HCT116 (cell line): ENCODE measurements at regions not wholly inside any gene's neighbourhood (a gene's known extent, or its start where the extent isn't known, plus 50 kb on each side); places are given as distances from the start of the nearest gene placed in this dataset.

Experiments used
- ATAC-seq: fragments of 200-7000 bp; cut with Tn5 transposase; 2 replicates; pipeline ENCODE4 v1.9.1; 2020; ENCODE audit warnings: mild to moderate bottlenecking, moderate library complexity
- BruUV-seq: library from RNA; stranded (reverse); fragments of 400-500 nt; replicated peaks from 2 replicates; lab custom pipeline; 2021; lab: Mats Ljungman, UMichigan
- CTCF ChIA-PET: fragments of 300-600 bp; sonication (Branson Sonifier 250); formaldehyde crosslinking; loops from one replicate; lab custom pipeline; 2021; ENCODE audit warnings: antibody characterized with exemption; lab: Charles Lee
- POLR2A ChIA-PET: fragments of 300-600, 350-600 bp; sonication (Branson Sonifier 250); formaldehyde crosslinking; loops from one replicate; lab custom pipeline; 2021; ENCODE audit warnings: antibody characterized with exemption; lab: Charles Lee
- RAD21 ChIA-PET, 2 experiments: fragments of 300-600 bp; sonication (Branson Sonifier 250); formaldehyde crosslinking; loops; one replicate each; lab custom pipeline; 2023; ENCODE audit warnings: low total read pairs in 2 of 2; ENCODE audit not compliant: uncharacterized antibody in 2 of 2, unreplicated experiment in 2 of 2, low non-redundant PET in 1 of 2; lab: Charles Lee
- DNase-seq: peaks from one replicate; pipeline ENCODE4 v3.0.0-alpha.2; 2010; ENCODE audit warnings: low read depth, low spot score
- H2AFZ ChIP-seq: fragments of 200-600 bp; shearing (Covaris generic), sonication (generic); 2 replicates; pipeline ENCODE4 v1.6.1; 2017; ENCODE audit warnings: low read depth, mixed run types, mixed read lengths, antibody characterized with exemption, low read length; ENCODE audit not compliant: poor library complexity, severe bottlenecking
- H3K27ac ChIP-seq: 2 replicates; pipeline ENCODE4 v1.5.1; 2012; ENCODE audit warnings: low read depth, low read length
- H3K27me3 ChIP-seq: fragments of 200-600 bp; sonication (generic); 2 replicates; pipeline ENCODE4 v1.6.1; 2016; ENCODE audit warnings: mixed run types, low read length, mixed read lengths; ENCODE audit not compliant: insufficient read depth
- H3K36me3 ChIP-seq, 2 experiments: fragments of 200-500 bp in 1 of 2; fragments of 200-600 bp in 1 of 2; sonication (Bioruptor generic) in 1 of 2; sonication (generic) in 1 of 2; 2 replicates each; pipeline versions ENCODE4 v1.5.1 to v1.6.1; 2014 to 2016; ENCODE audit warnings: low read length in 2 of 2, inconsistent platforms in 1 of 2, mixed read lengths in 1 of 2, mixed run types in 1 of 2; ENCODE audit not compliant: insufficient read depth in 2 of 2, control insufficient read depth in 1 of 2
- H3K4me1 ChIP-seq, 2 experiments: fragments of 200-600 bp in 1 of 2; sonication (generic) in 1 of 2; 2 replicates each; pipeline versions ENCODE4 v1.5.1 to v1.6.1; 2012 to 2017; ENCODE audit warnings: low read length in 2 of 2, inconsistent platforms in 1 of 2, mild to moderate bottlenecking in 1 of 2, mixed read lengths in 1 of 2, mixed run types in 1 of 2, moderate library complexity in 1 of 2; ENCODE audit not compliant: insufficient read depth in 2 of 2, control insufficient read depth in 1 of 2
- H3K4me2 ChIP-seq: fragments of 200-600 bp; sonication (generic); 2 replicates; pipeline ENCODE4 v1.6.1; 2017; ENCODE audit warnings: mixed run types, low read length, mixed read lengths
- H3K4me3 ChIP-seq, 2 experiments: fragments of 200-600 bp in 1 of 2; sonication (generic) in 1 of 2; replicated peaks in 1 of 2; 2 replicates each; pipeline ENCODE4 v1.5.1; 2011 to 2016; ENCODE audit warnings: low read length in 2 of 2, control low read depth in 1 of 2, low read depth in 1 of 2, mild to moderate bottlenecking in 1 of 2, mixed read lengths in 1 of 2, mixed run types in 1 of 2
- H3K79me2 ChIP-seq: fragments of 200-600 bp; sonication (generic); 2 replicates; pipeline ENCODE4 v1.6.1; 2017; ENCODE audit warnings: mild to moderate bottlenecking, mixed run types, low read length, moderate library complexity, mixed read lengths; ENCODE audit not compliant: insufficient read depth
- H3K9ac ChIP-seq: fragments of 200-600 bp; sonication (generic); 2 replicates; pipeline ENCODE4 v1.6.1; 2016; ENCODE audit warnings: low read length, mixed read lengths
- H3K9me2 ChIP-seq: fragments of 200-600 bp; sonication (generic), shearing (Covaris generic); 2 replicates; pipeline ENCODE4 v1.6.1; 2017; ENCODE audit warnings: mixed run types, mild to moderate bottlenecking, moderate library complexity; ENCODE audit not compliant: insufficient read depth
- H3K9me3 ChIP-seq, 2 experiments: fragments of 200-500 bp in 1 of 2; fragments of 200-600 bp in 1 of 2; sonication (Bioruptor generic) in 1 of 2; sonication (generic) in 1 of 2; 2 replicates each; pipeline ENCODE4 v1.6.1; 2014 to 2017; ENCODE audit warnings: low read length in 2 of 2, mixed read lengths in 2 of 2, inconsistent platforms in 1 of 2, low read depth in 1 of 2, mild to moderate bottlenecking in 1 of 2, mixed run types in 1 of 2, moderate library complexity in 1 of 2; ENCODE audit not compliant: control insufficient read depth in 1 of 2, insufficient read depth in 1 of 2
- H4K20me1 ChIP-seq: fragments of 200-600 bp; sonication (generic), shearing (Covaris generic); 2 replicates; pipeline ENCODE4 v1.6.1; 2017; ENCODE audit warnings: mixed run types, mild to moderate bottlenecking, moderate library complexity; ENCODE audit not compliant: insufficient read depth
- ATF3 ChIP-seq: IDR thresholded peaks from 2 replicates; pipeline ENCODE4 v1.6.1; 2012
- CBX3 ChIP-seq: IDR thresholded peaks from 2 replicates; pipeline ENCODE4 v1.6.1; 2012; ENCODE audit warnings: low read depth
- CEBPB ChIP-seq: IDR thresholded peaks from 2 replicates; pipeline ENCODE4 v1.6.1; 2012; ENCODE audit warnings: low read depth
- EGR1 ChIP-seq: IDR thresholded peaks from 2 replicates; pipeline ENCODE4 v1.6.1; 2012; ENCODE audit warnings: low read depth
- EZH2 ChIP-seq: fragments of 200-600 bp; sonication (generic); IDR thresholded peaks from 2 replicates; pipeline ENCODE4 v1.6.1; 2017; ENCODE audit warnings: antibody characterized with exemption, mixed run types
- EZH2phosphoT487 ChIP-seq: fragments of 200-600 bp; IDR thresholded peaks from 2 replicates; pipeline ENCODE4 v1.6.1; 2018; ENCODE audit warnings: antibody characterized with exemption, borderline replicate concordance
- FOSL1 ChIP-seq: IDR thresholded peaks from 2 replicates; pipeline ENCODE4 v1.6.1; 2012; ENCODE audit warnings: low read depth
- JUND ChIP-seq: IDR thresholded peaks from 2 replicates; pipeline ENCODE4 v1.6.1; 2012
- POLR2A ChIP-seq: IDR thresholded peaks from 2 replicates; pipeline ENCODE4 v1.7.0; 2011; ENCODE audit warnings: borderline replicate concordance; ENCODE audit not compliant: insufficient read depth, insufficient read length; ENCODE audit errors: extremely low read depth
- RAD21 ChIP-seq: IDR thresholded peaks from 2 replicates; pipeline ENCODE4 v1.6.1; 2012; ENCODE audit warnings: low read depth, mild to moderate bottlenecking
- SIN3A ChIP-seq: IDR thresholded peaks from 2 replicates; pipeline ENCODE4 v1.6.1; 2012; ENCODE audit warnings: low read depth
- SP1 ChIP-seq: IDR thresholded peaks from 2 replicates; pipeline ENCODE4 v1.6.1; 2012; ENCODE audit warnings: low read depth
- SRF ChIP-seq: IDR thresholded peaks from 2 replicates; pipeline ENCODE4 v1.6.1; 2012; ENCODE audit warnings: low read depth
- TCF7L2 ChIP-seq: IDR thresholded peaks from 2 replicates; pipeline ENCODE4 v1.7.0; 2011; ENCODE audit warnings: borderline replicate concordance, inconsistent platforms; ENCODE audit not compliant: insufficient read depth, insufficient read length; ENCODE audit errors: extremely low read depth
- YY1 ChIP-seq: IDR thresholded peaks from 2 replicates; pipeline ENCODE4 v1.6.1; 2011; ENCODE audit warnings: low read length, low read depth, moderate library complexity, mild to moderate bottlenecking; ENCODE audit not compliant: insufficient replicate concordance; ENCODE audit errors: extremely low read depth
- ZBTB33 ChIP-seq: IDR thresholded peaks from 2 replicates; pipeline ENCODE4 v1.6.1; 2011; ENCODE audit warnings: mild to moderate bottlenecking, low read length, moderate library complexity; ENCODE audit not compliant: insufficient replicate concordance; ENCODE audit errors: extremely low read depth
- intact Hi-C: fragments of 100-400 bp; cut with micrococcal nuclease; formaldehyde crosslinking; loops from 2 replicates; pipeline ENCODE4 v1.10.0; 2022
- TF ChIP-seq, protein P1 (sequence below), 3 experiments: fragments of 200-600 bp in 1 of 3; sonication (generic) in 1 of 3; IDR thresholded peaks in 2 of 3; conservative IDR thresholded peaks in 1 of 3; 2 replicates each; pipeline ENCODE4 v1.5.1; 2012 to 2017; ENCODE audit warnings: low read depth in 2 of 3, low read length in 2 of 3, antibody characterized with exemption in 1 of 3, borderline replicate concordance in 1 of 3, control low read depth in 1 of 3, mild to moderate bottlenecking in 1 of 3, mixed read lengths in 1 of 3, mixed run types in 1 of 3, moderate library complexity in 1 of 3; ENCODE audit not compliant: insufficient read depth in 1 of 3
- TF ChIP-seq, protein P2 (sequence below): IDR thresholded peaks from 2 replicates; pipeline ENCODE4 v1.6.1; 2012; ENCODE audit warnings: low read depth
- TF ChIP-seq, protein P3 (sequence below): IDR thresholded peaks from 2 replicates; pipeline ENCODE4 v1.6.1; 2012

DNA sequence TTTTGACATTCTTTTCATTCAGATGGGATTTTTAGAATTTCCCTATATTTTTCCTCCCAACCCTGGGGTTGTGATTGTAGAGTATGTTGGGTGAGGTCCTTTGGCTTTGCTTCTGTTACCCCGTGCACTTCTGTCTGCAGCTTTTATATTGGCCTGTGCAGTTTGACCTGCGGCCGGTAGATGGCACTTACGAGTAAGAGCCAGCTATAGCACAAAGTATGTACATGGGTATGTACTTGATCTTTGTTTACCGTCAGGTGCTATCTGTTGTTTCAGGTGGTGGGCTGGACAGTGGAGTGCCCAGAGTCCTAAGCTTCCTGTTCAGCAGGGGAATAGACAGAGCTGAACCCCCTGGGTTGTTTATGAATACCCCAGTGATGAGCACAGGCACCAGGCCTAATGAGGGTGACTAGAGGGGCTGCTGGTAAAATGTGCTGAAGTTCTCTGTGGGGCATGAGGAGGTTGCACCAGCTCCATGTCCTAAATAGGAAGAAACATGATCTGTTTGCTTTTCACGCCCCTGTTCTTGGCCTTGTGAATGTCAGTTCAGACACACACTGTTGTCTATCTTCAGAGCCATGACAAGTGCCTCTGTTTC, 58.9 kb upstream of the THUMPD2 start:
- no peaks in the 10 kb centered on the region for H3K36me3 ChIP-seq
- ChIA-PET RAD21 (no interaction called here), CTCF (interaction anchor here (0.6 to 1.3 kb wide), 5 partner anchors 9 to 411 kb away, joined by 3 to 5 read pairs (median 3); no protein-coding TSS in a partner anchor), POLR2A (no interaction called here)
- ATAC-seq (peak; percentile 98), DNase-seq (peak; percentile 21)
- no peak overlapping the region for H3K27ac ChIP-seq
- BruUV-seq = no TSS peak
- no peaks in the 10 kb centered on the region for H4K20me1 ChIP-seq
- intact Hi-C loops = loop anchor here (10.0 kb wide), 1 partner anchor 1947 kb away; no protein-coding TSS in a partner anchor
- H3K27me3 ChIP-seq = no peaks in the 10 kb centered on the region
- H2AFZ ChIP-seq = peak overlapping the region; percentile 7
- H3K9me2 ChIP-seq = no peaks in the 10 kb centered on the region
- H3K9ac ChIP-seq = no peak overlapping the region
- no peak overlapping the region for H3K4me2 ChIP-seq
- H3K9me3 ChIP-seq = no peaks in the 10 kb centered on the region; a peak in 1 of 4 replicates
- no peaks in the 10 kb centered on the region for H3K4me1 ChIP-seq
- TF ChIP-seq JUND (no peak), EGR1 (no peak), FOSL1 (no peak), CEBPB (no peak), EZH2phosphoT487 (no peak), SIN3A (no peak), EZH2 (no peak), POLR2A (no peak), YY1 (no peak), TCF7L2 (no peak), CBX3 (peak; percentile 22; the same call in 1 of the 2 replicates), ATF3 (no peak), SRF (no peak), SP1 (0 out of 2 replicates have a peak, but pooled peaks have one; percentile 4), RAD21 (peak; percentile 68), ZBTB33 (no peak)
- TF ChIP-seq, protein P1, sequence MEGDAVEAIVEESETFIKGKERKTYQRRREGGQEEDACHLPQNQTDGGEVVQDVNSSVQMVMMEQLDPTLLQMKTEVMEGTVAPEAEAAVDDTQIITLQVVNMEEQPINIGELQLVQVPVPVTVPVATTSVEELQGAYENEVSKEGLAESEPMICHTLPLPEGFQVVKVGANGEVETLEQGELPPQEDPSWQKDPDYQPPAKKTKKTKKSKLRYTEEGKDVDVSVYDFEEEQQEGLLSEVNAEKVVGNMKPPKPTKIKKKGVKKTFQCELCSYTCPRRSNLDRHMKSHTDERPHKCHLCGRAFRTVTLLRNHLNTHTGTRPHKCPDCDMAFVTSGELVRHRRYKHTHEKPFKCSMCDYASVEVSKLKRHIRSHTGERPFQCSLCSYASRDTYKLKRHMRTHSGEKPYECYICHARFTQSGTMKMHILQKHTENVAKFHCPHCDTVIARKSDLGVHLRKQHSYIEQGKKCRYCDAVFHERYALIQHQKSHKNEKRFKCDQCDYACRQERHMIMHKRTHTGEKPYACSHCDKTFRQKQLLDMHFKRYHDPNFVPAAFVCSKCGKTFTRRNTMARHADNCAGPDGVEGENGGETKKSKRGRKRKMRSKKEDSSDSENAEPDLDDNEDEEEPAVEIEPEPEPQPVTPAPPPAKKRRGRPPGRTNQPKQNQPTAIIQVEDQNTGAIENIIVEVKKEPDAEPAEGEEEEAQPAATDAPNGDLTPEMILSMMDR (IDR thresholded peaks at IDR 0.05 in 2 of 3, conservative IDR thresholded peaks at IDR 0.05 in 1 of 3; ENCODE audit: borderline replicate concordance in 1 of 3, insufficient read depth in 1 of 3, low read depth in 2 of 3, low read length in 2 of 3) = peak; percentile 38 to 97 (median 95); a peak in 5 of 6 replicates
- TF ChIP-seq, protein P2, sequence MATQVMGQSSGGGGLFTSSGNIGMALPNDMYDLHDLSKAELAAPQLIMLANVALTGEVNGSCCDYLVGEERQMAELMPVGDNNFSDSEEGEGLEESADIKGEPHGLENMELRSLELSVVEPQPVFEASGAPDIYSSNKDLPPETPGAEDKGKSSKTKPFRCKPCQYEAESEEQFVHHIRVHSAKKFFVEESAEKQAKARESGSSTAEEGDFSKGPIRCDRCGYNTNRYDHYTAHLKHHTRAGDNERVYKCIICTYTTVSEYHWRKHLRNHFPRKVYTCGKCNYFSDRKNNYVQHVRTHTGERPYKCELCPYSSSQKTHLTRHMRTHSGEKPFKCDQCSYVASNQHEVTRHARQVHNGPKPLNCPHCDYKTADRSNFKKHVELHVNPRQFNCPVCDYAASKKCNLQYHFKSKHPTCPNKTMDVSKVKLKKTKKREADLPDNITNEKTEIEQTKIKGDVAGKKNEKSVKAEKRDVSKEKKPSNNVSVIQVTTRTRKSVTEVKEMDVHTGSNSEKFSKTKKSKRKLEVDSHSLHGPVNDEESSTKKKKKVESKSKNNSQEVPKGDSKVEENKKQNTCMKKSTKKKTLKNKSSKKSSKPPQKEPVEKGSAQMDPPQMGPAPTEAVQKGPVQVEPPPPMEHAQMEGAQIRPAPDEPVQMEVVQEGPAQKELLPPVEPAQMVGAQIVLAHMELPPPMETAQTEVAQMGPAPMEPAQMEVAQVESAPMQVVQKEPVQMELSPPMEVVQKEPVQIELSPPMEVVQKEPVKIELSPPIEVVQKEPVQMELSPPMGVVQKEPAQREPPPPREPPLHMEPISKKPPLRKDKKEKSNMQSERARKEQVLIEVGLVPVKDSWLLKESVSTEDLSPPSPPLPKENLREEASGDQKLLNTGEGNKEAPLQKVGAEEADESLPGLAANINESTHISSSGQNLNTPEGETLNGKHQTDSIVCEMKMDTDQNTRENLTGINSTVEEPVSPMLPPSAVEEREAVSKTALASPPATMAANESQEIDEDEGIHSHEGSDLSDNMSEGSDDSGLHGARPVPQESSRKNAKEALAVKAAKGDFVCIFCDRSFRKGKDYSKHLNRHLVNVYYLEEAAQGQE = no peak
- TF ChIP-seq, protein P3, sequence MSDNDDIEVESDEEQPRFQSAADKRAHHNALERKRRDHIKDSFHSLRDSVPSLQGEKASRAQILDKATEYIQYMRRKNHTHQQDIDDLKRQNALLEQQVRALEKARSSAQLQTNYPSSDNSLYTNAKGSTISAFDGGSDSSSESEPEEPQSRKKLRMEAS = no peak
- TF ChIP-seq, all 23 proteins: peak for 4
- no peak overlapping the region for H3K4me3 ChIP-seq
- H3K79me2 ChIP-seq = no peaks in the 10 kb centered on the region
